OCI-LY7 (cell line): ENCODE measurements at regions not wholly inside any gene's neighbourhood (a gene's known extent, or its start where the extent isn't known, plus 50 kb on each side); places are given as distances from the start of the nearest gene placed in this dataset.

Source experiments
- BruUV-seq: library from RNA; stranded (reverse); fragments of 400-500 nt; replicated peaks from 2 replicates; lab custom pipeline; 2021; lab: Mats Ljungman, UMichigan
- CTCF ChIA-PET: fragments of 300-600 bp; sonication (Branson Sonifier 250); formaldehyde crosslinking; loops from one replicate; lab custom pipeline; 2022; ENCODE audit warnings: antibody characterized with exemption; ENCODE audit not compliant: unreplicated experiment; lab: Charles Lee
- POLR2A ChIA-PET: fragments of 300-600 bp; sonication (Branson Sonifier 250); formaldehyde crosslinking; loops from one replicate; lab custom pipeline; 2022; ENCODE audit warnings: antibody characterized with exemption; lab: Charles Lee
- DNase-seq: peaks from one replicate; pipeline ENCODE4 v3.0.0-alpha.2; 2015; ENCODE audit warnings: low spot score
- H2AFZ ChIP-seq: fragments of 200-600 bp; sonication (generic), shearing (Covaris generic); 2 replicates; pipeline ENCODE4 v1.6.1; 2014; ENCODE audit warnings: mild to moderate bottlenecking, antibody characterized with exemption, low read length, moderate library complexity
- H3K27ac ChIP-seq: fragments of 200-600 bp; sonication (generic); 2 replicates; pipeline ENCODE4 v1.5.1; 2014; ENCODE audit warnings: mixed run types, low read depth, mild to moderate bottlenecking, moderate library complexity, low read length, inconsistent platforms; ENCODE audit not compliant: poor library complexity, severe bottlenecking
- H3K36me3 ChIP-seq: fragments of 200-600 bp; sonication (generic); 2 replicates; pipeline ENCODE4 v1.6.1; 2014; ENCODE audit warnings: mild to moderate bottlenecking, antibody characterized with exemption, low read length, moderate library complexity, mixed read lengths; ENCODE audit not compliant: insufficient read depth
- H3K4me1 ChIP-seq: fragments of 200-600 bp; sonication (generic); 2 replicates; pipeline ENCODE4 v1.5.1; 2014; ENCODE audit warnings: mild to moderate bottlenecking, low read length; ENCODE audit not compliant: insufficient read depth, poor library complexity, severe bottlenecking
- H3K4me2 ChIP-seq: fragments of 200-600 bp; sonication (generic); 2 replicates; pipeline ENCODE4 v1.6.1; 2014; ENCODE audit warnings: mild to moderate bottlenecking, low read length
- H3K4me3 ChIP-seq: fragments of 200-600 bp; sonication (generic); 2 replicates; pipeline ENCODE4 v1.5.1; 2014; ENCODE audit warnings: mild to moderate bottlenecking, low read depth, low read length; ENCODE audit not compliant: poor library complexity, severe bottlenecking
- H3K79me2 ChIP-seq: fragments of 200-600 bp; sonication (generic); 2 replicates; pipeline ENCODE4 v1.6.1; 2016; ENCODE audit warnings: low read depth, mild to moderate bottlenecking, low read length, moderate library complexity, mixed read lengths; ENCODE audit not compliant: insufficient read depth
- H3K9me2 ChIP-seq: fragments of 200-600 bp; sonication (generic); 2 replicates; pipeline ENCODE4 v1.6.1; 2016; ENCODE audit warnings: mild to moderate bottlenecking, low read length, mixed read lengths; ENCODE audit not compliant: insufficient read depth
- H3K9me3 ChIP-seq: fragments of 200-600 bp; sonication (generic); 2 replicates; pipeline ENCODE4 v1.6.1; 2014; ENCODE audit warnings: mild to moderate bottlenecking, mixed run types, low read length, mixed read lengths
- H4K20me1 ChIP-seq: fragments of 200-600 bp; sonication (generic); 2 replicates; pipeline ENCODE4 v1.6.1; 2014; ENCODE audit warnings: mild to moderate bottlenecking, antibody characterized with exemption, low read length, moderate library complexity, mixed read lengths; ENCODE audit not compliant: insufficient read depth
- CTCF ChIP-seq: fragments of 200-600 bp; sonication (generic); conservative IDR thresholded peaks from 2 replicates; pipeline ENCODE4 v1.5.1; 2014; ENCODE audit warnings: mild to moderate bottlenecking, antibody characterized with exemption, low read length, moderate library complexity, mixed read lengths
- EZH2phosphoT487 ChIP-seq: fragments of 200-600 bp; sonication (generic); IDR thresholded peaks from 2 replicates; pipeline ENCODE4 v1.6.1; 2018; ENCODE audit warnings: low read depth, borderline replicate concordance, mild to moderate bottlenecking, mixed run types, antibody characterized with exemption, low read length, moderate library complexity, mixed read lengths
- intact Hi-C: fragments of 100-400 bp; cut with micrococcal nuclease; formaldehyde crosslinking; loops from one replicate; pipeline ENCODE4 v1.10.0; 2022; ENCODE audit not compliant: unreplicated experiment

DNA sequence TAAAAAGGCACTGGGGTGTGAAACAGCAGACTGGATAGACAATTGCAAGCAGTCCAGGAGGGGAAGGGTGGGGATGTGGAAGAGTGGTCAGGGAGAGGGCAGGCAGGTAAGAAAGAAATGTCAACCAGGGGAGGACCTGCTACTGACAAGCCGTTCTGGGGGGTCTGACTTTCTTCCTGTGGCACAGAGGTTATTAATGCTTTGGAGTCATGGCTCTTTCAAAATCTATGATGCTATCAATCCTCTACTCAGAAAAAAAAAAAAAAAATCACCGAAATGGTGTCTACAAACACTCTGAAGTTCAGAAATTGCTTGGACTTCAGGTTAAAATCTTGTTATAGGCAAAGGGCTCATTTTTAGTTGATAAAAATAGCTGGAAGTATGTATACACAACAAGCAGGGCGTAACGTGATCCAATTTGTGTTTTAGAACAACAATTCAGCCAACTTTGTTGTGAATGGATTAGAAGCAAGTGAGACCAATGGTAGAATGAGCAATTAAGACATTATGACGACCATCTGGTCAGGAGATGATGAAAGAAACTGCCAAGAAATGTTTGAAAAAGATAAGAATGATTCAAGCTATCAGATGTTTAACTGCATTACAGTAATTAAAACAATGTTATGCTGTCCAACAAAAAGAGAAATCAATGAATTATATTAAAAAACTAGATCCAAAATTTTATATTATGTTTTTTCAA lies 255.2 kb downstream of the DEPDC1B start:
- H3K9me3 ChIP-seq = no peaks in the 10 kb centered on the region
- CTCF ChIA-PET = no interaction called here
- H2AFZ ChIP-seq = no peak overlapping the region
- intact Hi-C loops = no loop called here
- H3K79me2 ChIP-seq = no peaks in the 10 kb centered on the region
- no peak for DNase-seq
- TF ChIP-seq EZH2phosphoT487 (no peak), CTCF (no peak)
- POLR2A ChIA-PET = interaction anchor here (0.6 kb wide), 1 partner anchor 274 kb away, joined by 3 read pairs; no protein-coding TSS in a partner anchor
- H3K9me2 ChIP-seq = no peaks in the 10 kb centered on the region
- no peaks in the 10 kb centered on the region for H3K36me3 ChIP-seq
- no peak overlapping the region for H3K27ac ChIP-seq
- no peaks in the 10 kb centered on the region for H4K20me1 ChIP-seq
- no peak overlapping the region for H3K4me3 ChIP-seq
- BruUV-seq = no TSS peak
- no peak overlapping the region for H3K4me2 ChIP-seq
- H3K4me1 ChIP-seq = no peaks in the 10 kb centered on the region

DNA sequence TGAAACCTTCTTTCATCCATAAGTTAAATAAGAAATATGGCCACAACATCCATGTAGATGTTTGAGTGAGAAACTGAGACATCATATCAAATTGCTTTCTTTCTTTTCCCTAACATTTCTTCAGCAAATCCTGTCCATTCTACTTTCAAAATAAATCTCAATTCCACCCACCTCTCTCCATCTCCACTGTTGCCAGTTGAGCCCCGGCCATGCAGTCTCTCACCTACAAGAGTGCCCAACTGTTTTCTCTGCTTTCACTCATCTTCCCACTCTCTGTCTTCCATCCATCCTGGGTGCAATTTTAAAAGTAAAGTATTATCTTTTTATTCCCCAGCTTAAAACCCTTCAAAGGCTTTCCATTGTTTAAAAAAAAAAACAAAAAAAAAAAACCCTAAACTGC lies 260.4 kb downstream of the DEPDC1B start:
- POLR2A ChIA-PET = interaction anchor here (0.6 kb wide), 1 partner anchor 76 kb away, joined by 4 read pairs; no protein-coding TSS in a partner anchor
- CTCF ChIA-PET = no interaction called here
- H3K4me1 ChIP-seq = no peaks in the 10 kb centered on the region
- no peak overlapping the region for H3K4me2 ChIP-seq
- no peaks in the 10 kb centered on the region for H3K9me3 ChIP-seq
- no peaks in the 10 kb centered on the region for H4K20me1 ChIP-seq
- H3K79me2 ChIP-seq = no peaks in the 10 kb centered on the region
- intact Hi-C loops = no loop called here
- H3K27ac ChIP-seq = no peak overlapping the region
- DNase-seq = no peak
- no TSS peak for BruUV-seq
- TF ChIP-seq CTCF = no peak
- no peak for TF ChIP-seq EZH2phosphoT487
- H3K4me3 ChIP-seq = no peak overlapping the region
- H2AFZ ChIP-seq = no peak overlapping the region
- H3K36me3 ChIP-seq = no peaks in the 10 kb centered on the region
- H3K9me2 ChIP-seq = no peaks in the 10 kb centered on the region

GRCh38 chr5:60437308-60437707 lies 262.7 kb downstream of the DEPDC1B start:
- Histone ChIP-seq H4K20me1 (no peaks in the 10 kb centered on the region), H3K9me2 (0 out of 2 replicates have a peak, but pooled peaks cover 4% of the 10 kb centered on the region), H3K4me1 (no peaks in the 10 kb centered on the region), H2AFZ (no peak overlapping the region), H3K27ac (no peak overlapping the region), H3K4me3 (no peak overlapping the region), H3K36me3 (no peaks in the 10 kb centered on the region), H3K4me2 (no peak overlapping the region), H3K79me2 (no peaks in the 10 kb centered on the region), H3K9me3 (no peaks in the 10 kb centered on the region)
- POLR2A ChIA-PET = no interaction called here
- CTCF ChIA-PET = no interaction called here
- DNase-seq = no peak
- intact Hi-C loops = no loop called here
- no peak for TF ChIP-seq CTCF
- TF ChIP-seq EZH2phosphoT487 = no peak
- no TSS peak for BruUV-seq
